A549 (cell line): ENCODE measurements at regions not wholly inside any gene's neighbourhood (a gene's known extent, or its start where the extent isn't known, plus 50 kb on each side); places are given as distances from the start of the nearest gene placed in this dataset.

Experiments
- ATAC-seq, 2 experiments: fragments of 200-7000 bp in 1 of 2; fragments of >200 bp in 1 of 2; cut with Nextera tagmentation in 1 of 2; cut with Tn5 transposase in 1 of 2; 3 replicates each; pipeline versions ENCODE4 v1.8.0 to v1.9.1; 2018 to 2020; ENCODE audit warnings: mild to moderate bottlenecking in 1 of 2, moderate library complexity in 1 of 2
- CTCF ChIA-PET: fragments of 300-600 bp; sonication (Branson Sonifier 250); formaldehyde crosslinking; extraction: SDS; loops from one replicate; lab custom pipeline; 2021; ENCODE audit warnings: antibody characterized with exemption, inconsistent platforms; lab: Yijun Ruan, JAX
- POLR2A ChIA-PET: fragments of 350-600 bp; formaldehyde crosslinking; extraction: SDS; loops from one replicate; lab custom pipeline; 2021; ENCODE audit warnings: antibody characterized with exemption, inconsistent platforms; lab: Yijun Ruan, JAX
- DNase-seq, 2 experiments: peaks; one replicate each; pipeline versions ENCODE4 v3.0.0 to v3.0.0-alpha.2; 2011 to 2016; ENCODE audit warnings: low read depth in 1 of 2, low spot score in 1 of 2
- FAIRE-seq: peaks from 2 replicates; lab custom pipeline; 2011; peaks lifted over from hg19 to GRCh38; lab: Jason Lieb, UNC
- H3K27ac ChIP-seq, 2 experiments: fragments of >200 bp; sonication (Bioruptor Twin); formaldehyde crosslinking; 3 replicates each; pipeline ENCODE4 v1.5.1; 2016 to 2017
- H3K4me1 ChIP-seq: fragments of >200 bp; sonication (Bioruptor Twin); formaldehyde crosslinking; 3 replicates; pipeline ENCODE4 v1.6.1; 2016
- H3K4me2 ChIP-seq: fragments of >200 bp; sonication (Bioruptor Twin); formaldehyde crosslinking; 3 replicates; pipeline ENCODE4 v1.6.1; 2016
- H3K4me3 ChIP-seq: fragments of >200 bp; sonication (Bioruptor Twin); formaldehyde crosslinking; 3 replicates; pipeline ENCODE4 v1.5.1; 2016
- H3K9me3 ChIP-seq: fragments of >200 bp; sonication (Bioruptor Twin); formaldehyde crosslinking; 3 replicates; pipeline ENCODE4 v1.6.1; 2016
- ATOH8 ChIP-seq: fragments of 250-450 bp; sonication (Bioruptor Pico); IDR thresholded peaks from 2 replicates; pipeline ENCODE4 v1.5.0; 2020; ENCODE audit warnings: low read depth, mild to moderate bottlenecking, moderate library complexity
- CHD2 ChIP-seq: fragments of 150-350 bp; IDR thresholded peaks from 2 replicates; pipeline ENCODE4 v1.6.1; 2014; ENCODE audit warnings: low read length; ENCODE audit not compliant: partially characterized antibody
- EHF ChIP-seq: fragments of 250-450 bp; sonication (Bioruptor Pico); IDR thresholded peaks from 2 replicates; pipeline ENCODE4 v1.5.0; 2020; ENCODE audit warnings: mild to moderate bottlenecking
- ELK1 ChIP-seq: fragments of 150-350 bp; IDR thresholded peaks from 2 replicates; pipeline ENCODE4 v1.6.1; 2014; ENCODE audit warnings: low read depth, mild to moderate bottlenecking, low read length
- EP300 ChIP-seq, 2 experiments: fragments of >200 bp; sonication (Bioruptor Twin); formaldehyde crosslinking; IDR thresholded peaks; 2 replicates in 1 of 2; 3 replicates in 1 of 2; pipeline ENCODE4 v1.6.1; 2016 to 2017
- ESRRA ChIP-seq: fragments of 150-350 bp; IDR thresholded peaks from 2 replicates; pipeline ENCODE4 v1.6.1; 2014; ENCODE audit warnings: mild to moderate bottlenecking, low read length, borderline replicate concordance
- FOSL2 ChIP-seq, 2 experiments: fragments of 450-650 bp in 1 of 2; fragments of >200 bp in 1 of 2; sonication (Bioruptor Twin) in 1 of 2; formaldehyde crosslinking; IDR thresholded peaks; 2 replicates each; pipeline versions ENCODE4 v1.5.0 to v1.6.1; 2016 to 2020; ENCODE audit warnings: mild to moderate bottlenecking in 1 of 2, moderate library complexity in 1 of 2
- HDAC2 ChIP-seq: fragments of 200-600 bp; sonication (generic); IDR thresholded peaks from 2 replicates; pipeline ENCODE4 v1.6.1; 2016
- HES2 ChIP-seq: fragments of >200 bp; sonication (Bioruptor Twin); formaldehyde crosslinking; IDR thresholded peaks from 2 replicates; pipeline ENCODE4 v1.6.1; 2016
- HEYL ChIP-seq: fragments of 250-450 bp; sonication (Bioruptor Pico); IDR thresholded peaks from 2 replicates; pipeline ENCODE4 v1.8.0; 2021; ENCODE audit warnings: mild to moderate bottlenecking, moderate library complexity
- HOXA7 ChIP-seq: fragments of 250-450 bp; sonication (Bioruptor Pico); IDR thresholded peaks from 2 replicates; pipeline ENCODE4 v1.5.0; 2020; ENCODE audit warnings: mild to moderate bottlenecking, moderate library complexity
- HOXB13 ChIP-seq: fragments of 250-450 bp; sonication (Bioruptor Pico); IDR thresholded peaks from 2 replicates; pipeline ENCODE4 v1.5.0; 2020; ENCODE audit warnings: low read depth, mild to moderate bottlenecking, moderate library complexity
- HOXB5 ChIP-seq: fragments of 250-450 bp; sonication (Bioruptor Pico); IDR thresholded peaks from 2 replicates; pipeline ENCODE4 v1.5.0; 2020; ENCODE audit warnings: mild to moderate bottlenecking, moderate library complexity
- JUNB ChIP-seq: fragments of >200 bp; sonication (Bioruptor Twin); formaldehyde crosslinking; IDR thresholded peaks from 2 replicates; pipeline ENCODE4 v1.6.1; 2016
- KDM1A ChIP-seq: fragments of 200-600 bp; sonication (generic); IDR thresholded peaks from 2 replicates; pipeline ENCODE4 v1.6.1; 2016; ENCODE audit warnings: low read depth, mild to moderate bottlenecking
- KDM5A ChIP-seq: fragments of 200-600 bp; sonication (generic); IDR thresholded peaks from 2 replicates; pipeline ENCODE4 v1.6.1; 2016; ENCODE audit warnings: antibody characterized with exemption, mild to moderate bottlenecking
- MAX ChIP-seq: IDR thresholded peaks from 2 replicates; pipeline ENCODE4 v1.6.1; 2012
- MAZ ChIP-seq: fragments of 150-350 bp; IDR thresholded peaks from 2 replicates; pipeline ENCODE4 v1.6.1; 2014; ENCODE audit warnings: antibody characterized with exemption, low read depth, low read length, borderline replicate concordance
- NFE2L2 ChIP-seq: fragments of 150-350 bp; conservative IDR thresholded peaks from 2 replicates; pipeline ENCODE4 v1.6.1; 2014; ENCODE audit warnings: low read length
- NR3C1 ChIP-seq: fragments of >200 bp; sonication (Bioruptor Twin); formaldehyde crosslinking; IDR thresholded peaks from 3 replicates; pipeline ENCODE4 v1.6.1; 2017
- POLR2A ChIP-seq: IDR thresholded peaks from 2 replicates; pipeline ENCODE4 v1.6.1; 2012; ENCODE audit warnings: mild to moderate bottlenecking, low read length
- POLR2AphosphoS2 ChIP-seq: conservative IDR thresholded peaks from 2 replicates; pipeline ENCODE4 v1.6.1; 2012; ENCODE audit warnings: low read length, improper control_type of control experiment, inconsistent platforms
- RARB ChIP-seq: fragments of 250-450 bp; sonication (Bioruptor Pico); IDR thresholded peaks from 2 replicates; pipeline ENCODE4 v1.8.0; 2021; ENCODE audit warnings: mild to moderate bottlenecking, moderate library complexity
- RCOR1 ChIP-seq: fragments of 150-350 bp; IDR thresholded peaks from 2 replicates; pipeline ENCODE4 v1.6.1; 2014; ENCODE audit warnings: antibody characterized with exemption, low read length, low read depth
- RFX5 ChIP-seq: fragments of 450-650 bp; IDR thresholded peaks from 2 replicates; pipeline ENCODE4 v1.7.1; 2014; ENCODE audit warnings: antibody characterized with exemption, mild to moderate bottlenecking, moderate library complexity
- SREBF2 ChIP-seq: fragments of 450-650 bp; IDR thresholded peaks from 2 replicates; pipeline ENCODE4 v1.6.1; 2014; ENCODE audit warnings: mild to moderate bottlenecking, moderate library complexity
- TP53 ChIP-seq: fragments of 250-450 bp; sonication (Bioruptor Pico); IDR thresholded peaks from 2 replicates; pipeline ENCODE4 v1.5.0; 2021; ENCODE audit warnings: mild to moderate bottlenecking, moderate library complexity
- ZC3H11A ChIP-seq: fragments of 450-650 bp; IDR thresholded peaks from 2 replicates; pipeline ENCODE4 v1.6.1; 2014; ENCODE audit warnings: antibody characterized with exemption, mild to moderate bottlenecking
- ZFP36 ChIP-seq: fragments of 450-650 bp; IDR thresholded peaks from 2 replicates; pipeline ENCODE4 v1.6.1; 2014; ENCODE audit warnings: borderline replicate concordance; ENCODE audit not compliant: partially characterized antibody
- ZSCAN20 ChIP-seq: fragments of 250-450 bp; sonication (Bioruptor Pico); IDR thresholded peaks from 2 replicates; pipeline ENCODE4 v1.8.0; 2022; ENCODE audit warnings: mild to moderate bottlenecking, moderate library complexity
- WGBS: methylation state at CpG from one replicate; pipeline ENCODE4 v1.1.6; 2017; ENCODE audit errors: missing lambda C conversion rate; 5-methylcytosine and 5-hydroxymethylcytosine counted together
- TF ChIP-seq, protein P1 (sequence below): fragments of 200-600 bp; sonication (generic); IDR thresholded peaks from 2 replicates; pipeline ENCODE4 v1.6.1; 2016; ENCODE audit warnings: antibody characterized with exemption, mild to moderate bottlenecking, moderate library complexity
- TF ChIP-seq, protein P2 (sequence below): fragments of 450-650 bp; IDR thresholded peaks from 2 replicates; pipeline ENCODE4 v1.6.1; 2014; ENCODE audit warnings: antibody characterized with exemption

- Histone ChIP-seq H3K4me2 (no peak overlapping the region), H3K27ac (no peak overlapping the region), H3K4me1 (no peaks in the 10 kb centered on the region), H3K9me3 (no peaks in the 10 kb centered on the region), H3K4me3 (no peak overlapping the region)
- DNase-seq (no peak), FAIRE-seq (no peak), ATAC-seq (no peak)
- TF ChIP-seq HEYL (CRISPR knock-in tag) (no peak), HES2 (no peak), RFX5 (no peak), FOSL2 (IDR thresholded peaks at IDR 0.05) (no peak), FOSL2 (CRISPR knock-in tag; IDR thresholded peaks at IDR 0.05) (no peak), ZFP36 (no peak), RARB (CRISPR knock-in tag) (no peak), HOXA7 (CRISPR knock-in tag) (no peak)
- TF ChIP-seq, protein P1, sequence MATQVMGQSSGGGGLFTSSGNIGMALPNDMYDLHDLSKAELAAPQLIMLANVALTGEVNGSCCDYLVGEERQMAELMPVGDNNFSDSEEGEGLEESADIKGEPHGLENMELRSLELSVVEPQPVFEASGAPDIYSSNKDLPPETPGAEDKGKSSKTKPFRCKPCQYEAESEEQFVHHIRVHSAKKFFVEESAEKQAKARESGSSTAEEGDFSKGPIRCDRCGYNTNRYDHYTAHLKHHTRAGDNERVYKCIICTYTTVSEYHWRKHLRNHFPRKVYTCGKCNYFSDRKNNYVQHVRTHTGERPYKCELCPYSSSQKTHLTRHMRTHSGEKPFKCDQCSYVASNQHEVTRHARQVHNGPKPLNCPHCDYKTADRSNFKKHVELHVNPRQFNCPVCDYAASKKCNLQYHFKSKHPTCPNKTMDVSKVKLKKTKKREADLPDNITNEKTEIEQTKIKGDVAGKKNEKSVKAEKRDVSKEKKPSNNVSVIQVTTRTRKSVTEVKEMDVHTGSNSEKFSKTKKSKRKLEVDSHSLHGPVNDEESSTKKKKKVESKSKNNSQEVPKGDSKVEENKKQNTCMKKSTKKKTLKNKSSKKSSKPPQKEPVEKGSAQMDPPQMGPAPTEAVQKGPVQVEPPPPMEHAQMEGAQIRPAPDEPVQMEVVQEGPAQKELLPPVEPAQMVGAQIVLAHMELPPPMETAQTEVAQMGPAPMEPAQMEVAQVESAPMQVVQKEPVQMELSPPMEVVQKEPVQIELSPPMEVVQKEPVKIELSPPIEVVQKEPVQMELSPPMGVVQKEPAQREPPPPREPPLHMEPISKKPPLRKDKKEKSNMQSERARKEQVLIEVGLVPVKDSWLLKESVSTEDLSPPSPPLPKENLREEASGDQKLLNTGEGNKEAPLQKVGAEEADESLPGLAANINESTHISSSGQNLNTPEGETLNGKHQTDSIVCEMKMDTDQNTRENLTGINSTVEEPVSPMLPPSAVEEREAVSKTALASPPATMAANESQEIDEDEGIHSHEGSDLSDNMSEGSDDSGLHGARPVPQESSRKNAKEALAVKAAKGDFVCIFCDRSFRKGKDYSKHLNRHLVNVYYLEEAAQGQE: no peak
- TF ChIP-seq, protein P2, sequence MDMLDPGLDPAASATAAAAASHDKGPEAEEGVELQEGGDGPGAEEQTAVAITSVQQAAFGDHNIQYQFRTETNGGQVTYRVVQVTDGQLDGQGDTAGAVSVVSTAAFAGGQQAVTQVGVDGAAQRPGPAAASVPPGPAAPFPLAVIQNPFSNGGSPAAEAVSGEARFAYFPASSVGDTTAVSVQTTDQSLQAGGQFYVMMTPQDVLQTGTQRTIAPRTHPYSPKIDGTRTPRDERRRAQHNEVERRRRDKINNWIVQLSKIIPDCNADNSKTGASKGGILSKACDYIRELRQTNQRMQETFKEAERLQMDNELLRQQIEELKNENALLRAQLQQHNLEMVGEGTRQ: no peak
- CTCF ChIA-PET: no interaction called here
- POLR2A ChIA-PET: no interaction called here
Observed at GRCh38 chr2:146125551-146125950, 1605.6 kb upstream of the ZEB2 start.

GRCh38 chr2:146124741-146125140 lies 1604.8 kb upstream of the ZEB2 start:
- no peak for ATAC-seq
- no peak for DNase-seq
- POLR2A ChIA-PET: no interaction called here

GRCh38 chr2:146123714-146124113 lies 1603.8 kb upstream of the ZEB2 start:
- H3K4me2 ChIP-seq: no peak overlapping the region
- ChIA-PET CTCF (no interaction called here), POLR2A (no interaction called here)
- H3K4me3 ChIP-seq: no peak overlapping the region
- FAIRE-seq: no peak
- no peak overlapping the region for H3K27ac ChIP-seq
- no peak for DNase-seq
- ATAC-seq: no peak
- no peaks in the 10 kb centered on the region for H3K4me1 ChIP-seq
- H3K9me3 ChIP-seq: no peaks in the 10 kb centered on the region
- 17% methylated on average over 1 of the region's 1 CpG for WGBS
- TF ChIP-seq MAX (no peak), POLR2A (no peak), ATOH8 (no peak), EP300 (IDR thresholded peaks at IDR 0.05) (no peak), EHF (CRISPR knock-in tag) (no peak), HOXB13 (CRISPR knock-in tag) (no peak), ZC3H11A (no peak), RARB (CRISPR knock-in tag) (no peak), NR3C1 (no peak), POLR2AphosphoS2 (no peak), KDM1A (no peak), HOXA7 (CRISPR knock-in tag) (no peak), NFE2L2 (no peak), RCOR1 (no peak), HDAC2 (no peak), ESRRA (no peak)

More at GRCh38 chr2:146124741-146125140, 1604.8 kb upstream of the ZEB2 start:
- CTCF ChIA-PET: no interaction called here
- no peaks in the 10 kb centered on the region for H3K4me1 ChIP-seq
- FAIRE-seq: no peak
- H3K4me2 ChIP-seq: no peak overlapping the region
- no peaks in the 10 kb centered on the region for H3K9me3 ChIP-seq
- H3K27ac ChIP-seq: no peak overlapping the region
- H3K4me3 ChIP-seq: no peak overlapping the region
- no peak for TF ChIP-seq JUNB
- no peak for TF ChIP-seq TP53 (CRISPR knock-in tag)
- no peak for TF ChIP-seq ELK1
- no peak for TF ChIP-seq ZSCAN20 (CRISPR knock-in tag)
- no peak for TF ChIP-seq MAZ
- TF ChIP-seq CHD2: no peak
- no peak for TF ChIP-seq SREBF2
- no peak for TF ChIP-seq KDM5A
- no peak for TF ChIP-seq HEYL (CRISPR knock-in tag)
- no peak for TF ChIP-seq POLR2AphosphoS2
- no peak for TF ChIP-seq HOXB5 (CRISPR knock-in tag)
- WGBS: 20% methylated on average over 2 of the region's 2 CpGs
